ENCODE measurements at regions not wholly inside any gene's neighbourhood (a gene's known extent, or its start where the extent isn't known, plus 50 kb on each side); places are given as distances from the start of the nearest gene placed in this dataset.

DNA sequence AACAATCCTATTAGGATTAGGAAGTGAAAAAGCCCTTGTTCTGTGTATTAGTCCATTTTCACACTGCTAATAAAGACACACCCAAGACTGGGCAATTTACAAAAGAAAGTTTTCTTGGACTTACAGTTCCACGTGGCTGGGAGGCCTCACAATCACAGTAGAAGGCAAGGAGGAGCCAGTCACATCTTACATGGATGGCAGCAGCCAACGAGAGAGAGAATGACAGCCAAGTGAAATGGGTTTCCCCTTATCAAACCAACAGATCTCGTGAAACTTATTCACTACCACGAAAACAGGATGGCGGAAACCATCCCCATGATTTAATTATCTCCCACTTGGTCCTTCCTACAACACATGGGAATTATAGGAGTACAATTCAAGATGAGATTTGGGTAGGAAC lies 248.2 kb upstream of the KCNMB2 start:
- no peaks in the 10 kb centered on the region for H3K4me1 ChIP-seq (ENCODE audit: control insufficient read depth, extremely low read depth, insufficient read depth, low read length)
- H3K79me2 ChIP-seq (ENCODE audit: control insufficient read depth, insufficient read depth, low read length), result no peaks in the 10 kb centered on the region
- H3K4me3 ChIP-seq (replicated peaks in 1 of 3; ENCODE audit: insufficient read depth in 1 of 3, low read depth in 1 of 3, low read length in 3 of 3), result no peak overlapping the region
- no peak overlapping the region for H3K4me2 ChIP-seq (ENCODE audit: insufficient read depth, low read length)
- CTCF ChIA-PET, result no interaction called here
- intact Hi-C loops (cut with micrococcal nuclease), result no loop called here
- DNase-seq (ENCODE audit: low read depth, low spot score), result no peak
- no peak overlapping the region for H2AFZ ChIP-seq (ENCODE audit: low read depth, low read length)
- no TSS peak for BruUV-seq (replicated peaks)
- no peaks in the 10 kb centered on the region for H3K9me1 ChIP-seq (replicated peaks; ENCODE audit: control insufficient read depth, extremely low read depth, insufficient read depth, low read length)
- FAIRE-seq, result no peak
- POLR2A ChIA-PET, result no interaction called here
- dilution Hi-C loops (cut with MboI; ENCODE audit: extremely low pct_ligation_motif_present, low sequenced_read_pairs), result no loop called here
- no peaks in the 10 kb centered on the region for H3K27me3 ChIP-seq (ENCODE audit: control insufficient read depth in 2 of 2, insufficient read depth in 2 of 2, low read length in 2 of 2)
- H4K20me1 ChIP-seq (replicated peaks; ENCODE audit: control insufficient read depth, extremely low read depth, insufficient read depth, low read length), result no peaks in the 10 kb centered on the region
- H3K9ac ChIP-seq (replicated peaks; ENCODE audit: extremely low read depth, insufficient read depth, low read length), result no peak overlapping the region
- H3K9me3 ChIP-seq (replicated peaks; ENCODE audit: control insufficient read depth, insufficient read depth, low read length), result no peaks in the 10 kb centered on the region
- no peak overlapping the region for H3K27ac ChIP-seq (ENCODE audit: insufficient read depth, low read depth, low read length)
- H3K36me3 ChIP-seq (ENCODE audit: control insufficient read depth in 2 of 2, extremely low read depth in 1 of 2, insufficient read depth in 2 of 2, low read length in 2 of 2), result no peaks in the 10 kb centered on the region
- TF ChIP-seq, protein P1, sequence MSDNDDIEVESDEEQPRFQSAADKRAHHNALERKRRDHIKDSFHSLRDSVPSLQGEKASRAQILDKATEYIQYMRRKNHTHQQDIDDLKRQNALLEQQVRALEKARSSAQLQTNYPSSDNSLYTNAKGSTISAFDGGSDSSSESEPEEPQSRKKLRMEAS (IDR thresholded peaks at IDR 0.05; ENCODE audit: insufficient read depth, insufficient read length), result no peak
- TF ChIP-seq MYC (IDR thresholded peaks at IDR 0.05; ENCODE audit: low read depth, low read length), result no peak
- no peak for TF ChIP-seq POLR2A (IDR thresholded peaks at IDR 0.05; ENCODE audit: low read depth, low read length)
- no peak for TF ChIP-seq CTCF (IDR thresholded peaks at IDR 0.05; ENCODE audit: extremely low read depth in 1 of 2, insufficient read depth in 1 of 2, low read depth in 1 of 2, low read length in 2 of 2)
- TF ChIP-seq POLR2AphosphoS5 (IDR thresholded peaks at IDR 0.05; ENCODE audit: insufficient read depth, low read depth, low read length), result no peak
- no peak for TF ChIP-seq FOS (IDR thresholded peaks at IDR 0.05; ENCODE audit: borderline replicate concordance, insufficient read depth, low read length)
- TF ChIP-seq EZH2 (IDR thresholded peaks at IDR 0.05; ENCODE audit: borderline replicate concordance, low read depth, low read length, severe bottlenecking), result no peak
- no peak for TF ChIP-seq GATA2 (IDR thresholded peaks at IDR 0.05; ENCODE audit: insufficient read depth, insufficient read length, low read depth, low read length)
- no peak for TF ChIP-seq JUN (IDR thresholded peaks at IDR 0.05; ENCODE audit: borderline replicate concordance, insufficient read depth, insufficient read length, low read depth)
